WTC11 (cell line): ENCODE measurements at regions not wholly inside any gene's neighbourhood (a gene's known extent, or its start where the extent isn't known, plus 50 kb on each side); places are given as distances from the start of the nearest gene placed in this dataset.
A peak's percentile ranks its signal among the peaks of the same experiment; 100 is the strongest.

Source experiments
- ATAC-seq: fragments of 200-7000 bp; cut with Tn5 transposase; 2 replicates; pipeline ENCODE4 v1.10.0; 2021; ENCODE audit warnings: mild to moderate bottlenecking, moderate library complexity
- CTCF ChIA-PET: fragments of 300-600 bp; sonication (Branson Sonifier 250); formaldehyde crosslinking; loops from one replicate; lab custom pipeline; 2021; ENCODE audit warnings: antibody characterized with exemption; lab: Charles Lee
- POLR2A ChIA-PET: fragments of 350-600 bp; sonication (Branson Sonifier 250); formaldehyde crosslinking; loops from one replicate; lab custom pipeline; 2021; ENCODE audit warnings: antibody characterized with exemption; lab: Charles Lee
- DNase-seq: peaks from one replicate; pipeline ENCODE4 v3.0.0; 2021; ENCODE audit warnings: low spot score
- H3K27ac Mint-ChIP-seq: 2 replicates; pipeline ENCODE4 v1.8.0; 2021; ENCODE audit warnings: mixed read lengths
- H3K27me3 Mint-ChIP-seq: 2 replicates; pipeline ENCODE4 v1.8.0; 2021; ENCODE audit warnings: low read depth, mild to moderate bottlenecking, moderate library complexity, mixed read lengths
- H3K36me3 Mint-ChIP-seq: 2 replicates; pipeline ENCODE4 v1.8.0; 2021; ENCODE audit warnings: mixed read lengths
- H3K4me1 Mint-ChIP-seq: 2 replicates; pipeline ENCODE4 v1.8.0; 2022; ENCODE audit warnings: mixed read lengths
- H3K4me3 Mint-ChIP-seq: 2 replicates; pipeline ENCODE4 v1.8.0; 2021; ENCODE audit warnings: mild to moderate bottlenecking, moderate library complexity, mixed read lengths
- H3K9me3 Mint-ChIP-seq: 2 replicates; pipeline ENCODE4 v1.8.0; 2021; ENCODE audit warnings: mixed read lengths
- AFF4 ChIP-seq: sonication (generic); formaldehyde crosslinking; IDR thresholded peaks from 2 replicates; pipeline ENCODE4 v1.8.1; 2023; ENCODE audit warnings: mild to moderate bottlenecking, missing genetic modification reagents, borderline replicate concordance
- ARID4B ChIP-seq: sonication (generic); formaldehyde crosslinking; IDR thresholded peaks from 2 replicates; pipeline ENCODE4 v1.8.0; 2023; ENCODE audit warnings: missing genetic modification reagents, mild to moderate bottlenecking, borderline replicate concordance
- GABPB1 ChIP-seq: sonication (generic); formaldehyde crosslinking; IDR thresholded peaks from 2 replicates; pipeline ENCODE4 v1.8.1; 2023; ENCODE audit warnings: mild to moderate bottlenecking, missing genetic modification reagents
- HMGA2 ChIP-seq: fragments of 250-450 bp; sonication (Bioruptor Pico); IDR thresholded peaks from 2 replicates; pipeline ENCODE4 v1.4.0; 2021; ENCODE audit warnings: mild to moderate bottlenecking, moderate library complexity
- HMGXB4 ChIP-seq: sonication (generic); formaldehyde crosslinking; IDR thresholded peaks from 2 replicates; pipeline ENCODE4 v1.8.1; 2023; ENCODE audit warnings: mild to moderate bottlenecking, moderate library complexity, missing genetic modification reagents
- IRF1 ChIP-seq: sonication (generic); formaldehyde crosslinking; IDR thresholded peaks from 2 replicates; pipeline ENCODE4 v1.8.0; 2023; ENCODE audit warnings: missing genetic modification reagents
- NFYB ChIP-seq: sonication (generic); formaldehyde crosslinking; conservative IDR thresholded peaks from 2 replicates; pipeline ENCODE4 v1.8.0; 2022; ENCODE audit warnings: low read depth, missing genetic modification reagents
- RELA ChIP-seq: sonication (generic); formaldehyde crosslinking; IDR thresholded peaks from 2 replicates; pipeline ENCODE4 v1.8.1; 2022; ENCODE audit warnings: missing genetic modification reagents, mild to moderate bottlenecking, borderline replicate concordance
- TEAD1 ChIP-seq: sonication (generic); formaldehyde crosslinking; IDR thresholded peaks from 2 replicates; pipeline ENCODE4 v1.8.0; 2022; ENCODE audit warnings: mild to moderate bottlenecking, missing genetic modification reagents
- ZNF232 ChIP-seq: sonication (generic); formaldehyde crosslinking; IDR thresholded peaks from 2 replicates; pipeline ENCODE4 v1.8.0; 2022; ENCODE audit warnings: mild to moderate bottlenecking, missing genetic modification reagents
- ZNF512 ChIP-seq: sonication (generic); formaldehyde crosslinking; IDR thresholded peaks from 2 replicates; pipeline ENCODE4 v1.8.1; 2022; ENCODE audit warnings: missing genetic modification reagents, borderline replicate concordance
- ZSCAN18 ChIP-seq: fragments of 250-450 bp; sonication (Bioruptor Pico); IDR thresholded peaks from 2 replicates; pipeline ENCODE4 v2.1.2; 2022; ENCODE audit warnings: mild to moderate bottlenecking, moderate library complexity

- no peak for TF ChIP-seq ARID4B (CRISPR knock-in tag)
These were observed 760.6 kb downstream of the IRX1 start (continued) for GRCh38 chr5:4356201-4356600.

- CTCF ChIA-PET, result no interaction called here
- Mint-ChIP-seq H3K27ac (no peak overlapping the region), H3K27me3 (no peaks in the 10 kb centered on the region), H3K4me1 (no peaks in the 10 kb centered on the region; the same call in 1 of the 2 replicates), H3K36me3 (no peaks in the 10 kb centered on the region), H3K9me3 (peaks cover 6% of the 10 kb centered on the region), H3K4me3 (no peak overlapping the region)
- POLR2A ChIA-PET, result no interaction called here
- TF ChIP-seq GABPB1 (no peak), HMGA2 (CRISPR knock-in tag) (no peak), ZNF512 (CRISPR knock-in tag) (0 out of 2 replicates have a peak, but pooled peaks have one; percentile 56), IRF1 (CRISPR knock-in tag) (no peak), TEAD1 (CRISPR knock-in tag) (no peak)
- ATAC-seq (no peak), DNase-seq (no peak)
These were observed 764.2 kb downstream of the IRX1 start for GRCh38 chr5:4359847-4360246.

- ChIA-PET POLR2A (no interaction called here), CTCF (interaction anchor here (1.0 kb wide), 1 partner anchor 66 kb away, joined by 3 read pairs; no protein-coding TSS in a partner anchor)
These were observed 766.1 kb downstream of the IRX1 start for GRCh38 chr5:4361753-4362152.

More at GRCh38 chr5:4361753-4362152, 766.1 kb downstream of the IRX1 start:
- Mint-ChIP-seq H3K9me3 (peaks cover 6% of the 10 kb centered on the region), H3K4me1 (no peaks in the 10 kb centered on the region; the same call in 1 of the 2 replicates), H3K36me3 (no peaks in the 10 kb centered on the region), H3K27ac (no peak overlapping the region), H3K27me3 (no peaks in the 10 kb centered on the region), H3K4me3 (no peak overlapping the region)
- DNase-seq (no peak), ATAC-seq (no peak)
- no peak for TF ChIP-seq AFF4 (CRISPR knock-in tag)
- TF ChIP-seq ZSCAN18, result no peak
- TF ChIP-seq ZNF232 (CRISPR knock-in tag), result no peak
- no peak for TF ChIP-seq HMGXB4 (CRISPR knock-in tag)
- no peak for TF ChIP-seq NFYB (CRISPR knock-in tag)
- no peak for TF ChIP-seq RELA (CRISPR knock-in tag)
